B cell (primary cell): ENCODE measurements at regions not wholly inside any gene's neighbourhood (a gene's known extent, or its start where the extent isn't known, plus 50 kb on each side); places are given as distances from the start of the nearest gene placed in this dataset.

Experiments used
- ATAC-seq: fragments of 200-7000 bp; cut with Tn5 transposase; one replicate; pipeline ENCODE4 v1.10.0; 2021; ENCODE audit warnings: low read depth, mild to moderate bottlenecking, moderate number of reproducible peaks, moderate library complexity
- CTCF ChIA-PET: fragments of 350-600 bp; sonication (Branson Sonifier 250); formaldehyde crosslinking; loops from one replicate; lab custom pipeline; 2021; ENCODE audit warnings: antibody characterized with exemption, inconsistent platforms; lab: Charles Lee
- POLR2A ChIA-PET: fragments of 350-600 bp; sonication (Branson Sonifier 250); formaldehyde crosslinking; loops from one replicate; lab custom pipeline; 2021; ENCODE audit warnings: antibody characterized with exemption; lab: Charles Lee
- DNase-seq: peaks from one replicate; pipeline ENCODE4 v3.0.0; 2013
- H2AFZ ChIP-seq: 2 replicates; pipeline ENCODE4 v1.6.1; 2012; ENCODE audit warnings: mild to moderate bottlenecking, low read depth, low read length; ENCODE audit not compliant: insufficient read depth, poor library complexity, severe bottlenecking
- H3K27ac ChIP-seq, 2 donors: 1 replicate in 1 of 2; 2 replicates in 1 of 2; pipeline ENCODE4 v1.5.1; 2012 to 2013; ENCODE audit warnings: low read length in 2 of 2, mild to moderate bottlenecking in 2 of 2, moderate library complexity in 1 of 2
- H3K27me3 ChIP-seq, 4 experiments: fragments of 200-600 bp in 1 of 4; sonication (generic) in 1 of 4; replicated peaks in 1 of 4; 1 replicate in 2 of 4; 2 replicates in 2 of 4; pipeline versions ENCODE4 v1.6.1 to v1.7.0; 2013 to 2016; ENCODE audit warnings: low read length in 3 of 4, mild to moderate bottlenecking in 2 of 4, mixed read lengths in 1 of 4, moderate library complexity in 1 of 4; ENCODE audit not compliant: insufficient read depth in 4 of 4, control insufficient read depth in 3 of 4; ENCODE audit errors: control extremely low read depth in 1 of 4
- H3K36me3 ChIP-seq, 2 experiments: replicated peaks in 1 of 2; 1 replicate in 1 of 2; 2 replicates in 1 of 2; pipeline versions ENCODE4 v1.6.1 to v1.7.1; 2013; ENCODE audit warnings: low read length in 1 of 2; ENCODE audit not compliant: insufficient read depth in 2 of 2, control insufficient read depth in 1 of 2; ENCODE audit errors: control extremely low read depth in 1 of 2, extremely low read depth in 1 of 2
- H3K4me1 ChIP-seq, 2 donors: fragments of 200-600 bp in 1 of 2; sonication (generic) in 1 of 2; 1 replicate in 1 of 2; 2 replicates in 1 of 2; pipeline versions ENCODE4 v1.5.1 to v1.6.1; 2013 to 2017; ENCODE audit warnings: low read length in 2 of 2; ENCODE audit not compliant: control insufficient read depth in 2 of 2, insufficient read depth in 2 of 2
- H3K4me2 ChIP-seq: replicated peaks from 2 replicates; pipeline ENCODE3; 2012; ENCODE audit warnings: mild to moderate bottlenecking, low read depth, low read length; ENCODE audit not compliant: poor library complexity, severe bottlenecking
- H3K4me3 ChIP-seq, 5 experiments: fragments of 200-600 bp in 1 of 5; sonication (generic) in 1 of 5; 1 replicate in 3 of 5; 2 replicates in 2 of 5; pipeline versions ENCODE4 v1.5.1 to v1.7.0; 2011 to 2016; ENCODE audit warnings: low read length in 4 of 5, mild to moderate bottlenecking in 4 of 5, low read depth in 2 of 5, control low read depth in 1 of 5, moderate library complexity in 1 of 5; ENCODE audit not compliant: insufficient read depth in 1 of 5; ENCODE audit errors: control extremely low read depth in 1 of 5, extremely low read depth in 1 of 5
- H3K79me2 ChIP-seq: fragments of 200-600 bp; sonication (generic); one replicate; pipeline ENCODE4 v1.6.0; 2016; ENCODE audit warnings: low read length; ENCODE audit not compliant: control insufficient read depth, insufficient read depth
- H3K9ac ChIP-seq: fragments of 200-600 bp; sonication (generic); 2 replicates; pipeline ENCODE4 v1.6.1; 2017; ENCODE audit warnings: mild to moderate bottlenecking, low read length, moderate library complexity
- H3K9me3 ChIP-seq, 3 donors: one replicate each; pipeline versions ENCODE4 v1.6.1 to v1.7.1; 2013; ENCODE audit warnings: low read length in 2 of 3; ENCODE audit not compliant: control insufficient read depth in 2 of 3, insufficient read depth in 1 of 3; ENCODE audit errors: control extremely low read depth in 1 of 3
- H4K20me1 ChIP-seq: 2 replicates; pipeline ENCODE4 v1.6.0; 2012; ENCODE audit warnings: mild to moderate bottlenecking, low read length; ENCODE audit not compliant: insufficient read depth, control insufficient read depth, poor library complexity, severe bottlenecking
- H3K27ac Mint-ChIP-seq: one replicate; pipeline ENCODE4 v1.8.0; 2021; ENCODE audit warnings: mixed read lengths
- H3K27me3 Mint-ChIP-seq: one replicate; pipeline ENCODE4 v1.8.0; 2021; ENCODE audit warnings: mixed read lengths
- H3K4me1 Mint-ChIP-seq: one replicate; pipeline ENCODE4 v1.8.0; 2021; ENCODE audit warnings: mixed read lengths
- H3K4me3 Mint-ChIP-seq: one replicate; pipeline ENCODE4 v1.8.0; 2021; ENCODE audit warnings: mixed read lengths
- H3K9me3 Mint-ChIP-seq: one replicate; pipeline ENCODE4 v1.8.0; 2022; ENCODE audit warnings: mixed read lengths; ENCODE audit not compliant: insufficient read depth
- EZH2 ChIP-seq: IDR thresholded peaks from 2 replicates; pipeline ENCODE4 v1.6.1; 2012; ENCODE audit warnings: borderline replicate concordance, low read depth, mild to moderate bottlenecking, moderate library complexity, low read length; ENCODE audit not compliant: insufficient read depth, poor library complexity, severe bottlenecking
- whole genome bisulfite sequencing: methylation state at CpG from one replicate; pipeline ENCODE4 v1.1.5; 2013; ENCODE audit warnings: missing lambda C conversion rate; ENCODE audit not compliant: insufficient coverage; 5-methylcytosine and 5-hydroxymethylcytosine counted together
- intact Hi-C: fragments of 100-400 bp; cut with micrococcal nuclease; formaldehyde crosslinking; loops from one replicate; pipeline ENCODE4 v1.10.0; 2022
- TF ChIP-seq, protein P1 (sequence below): fragments of 200-600 bp; IDR thresholded peaks from one replicate; pipeline ENCODE4 v1.8.0; 2022; ENCODE audit warnings: antibody characterized with exemption, mild to moderate bottlenecking

DNA sequence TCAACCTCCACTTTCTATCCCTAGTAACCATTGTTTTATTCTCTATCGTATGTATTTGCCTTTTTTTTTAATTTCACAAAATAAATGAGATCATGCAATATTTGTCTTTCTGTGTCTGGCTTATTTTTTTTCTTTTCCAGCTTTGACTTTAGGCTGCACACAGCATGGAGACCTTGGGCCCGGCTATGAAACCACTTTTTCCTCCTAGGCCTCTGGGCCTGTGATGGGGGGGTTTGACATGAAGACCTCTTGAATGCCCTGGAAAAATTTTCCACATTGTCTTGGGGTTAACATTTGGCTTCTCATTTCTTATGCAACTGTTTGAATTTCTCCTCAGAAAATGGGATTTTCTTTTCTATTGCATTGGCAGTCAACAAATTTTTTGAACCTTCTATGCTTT lies 100.2 kb upstream of the BTG3 start:
- H3K9me3 Mint-ChIP-seq, result peaks cover 7% of the 10 kb centered on the region
- Histone ChIP-seq H3K4me3 (no peak overlapping the region), H3K4me2 (no peak overlapping the region), H3K4me1 (no peaks in the 10 kb centered on the region), H3K27ac (no peak overlapping the region), H3K27me3 (no peaks in the 10 kb centered on the region), H3K36me3 (no peaks in the 10 kb centered on the region), H3K79me2 (no peaks in the 10 kb centered on the region), H3K9me3 (peaks cover 0 to 5% (median 0%) of the 10 kb centered on the region in 3 donors), H2AFZ (no peak overlapping the region), H3K9ac (no peak overlapping the region), H4K20me1 (no peaks in the 10 kb centered on the region)
- H3K4me1 Mint-ChIP-seq, result peaks cover 4% of the 10 kb centered on the region
- no peaks in the 10 kb centered on the region for H3K27me3 Mint-ChIP-seq
- no CpG with 5 or more reads among the region's 2 CpGs for WGBS
- ChIA-PET CTCF (no interaction called here), POLR2A (no interaction called here)
- intact Hi-C loops, result no loop called here
- TF ChIP-seq, protein P1, sequence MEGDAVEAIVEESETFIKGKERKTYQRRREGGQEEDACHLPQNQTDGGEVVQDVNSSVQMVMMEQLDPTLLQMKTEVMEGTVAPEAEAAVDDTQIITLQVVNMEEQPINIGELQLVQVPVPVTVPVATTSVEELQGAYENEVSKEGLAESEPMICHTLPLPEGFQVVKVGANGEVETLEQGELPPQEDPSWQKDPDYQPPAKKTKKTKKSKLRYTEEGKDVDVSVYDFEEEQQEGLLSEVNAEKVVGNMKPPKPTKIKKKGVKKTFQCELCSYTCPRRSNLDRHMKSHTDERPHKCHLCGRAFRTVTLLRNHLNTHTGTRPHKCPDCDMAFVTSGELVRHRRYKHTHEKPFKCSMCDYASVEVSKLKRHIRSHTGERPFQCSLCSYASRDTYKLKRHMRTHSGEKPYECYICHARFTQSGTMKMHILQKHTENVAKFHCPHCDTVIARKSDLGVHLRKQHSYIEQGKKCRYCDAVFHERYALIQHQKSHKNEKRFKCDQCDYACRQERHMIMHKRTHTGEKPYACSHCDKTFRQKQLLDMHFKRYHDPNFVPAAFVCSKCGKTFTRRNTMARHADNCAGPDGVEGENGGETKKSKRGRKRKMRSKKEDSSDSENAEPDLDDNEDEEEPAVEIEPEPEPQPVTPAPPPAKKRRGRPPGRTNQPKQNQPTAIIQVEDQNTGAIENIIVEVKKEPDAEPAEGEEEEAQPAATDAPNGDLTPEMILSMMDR, result no peak
- TF ChIP-seq EZH2, result no peak
- H3K4me3 Mint-ChIP-seq, result no peak overlapping the region
- DNase-seq, result no peak
- no peak for ATAC-seq
- H3K27ac Mint-ChIP-seq, result no peak overlapping the region

DNA sequence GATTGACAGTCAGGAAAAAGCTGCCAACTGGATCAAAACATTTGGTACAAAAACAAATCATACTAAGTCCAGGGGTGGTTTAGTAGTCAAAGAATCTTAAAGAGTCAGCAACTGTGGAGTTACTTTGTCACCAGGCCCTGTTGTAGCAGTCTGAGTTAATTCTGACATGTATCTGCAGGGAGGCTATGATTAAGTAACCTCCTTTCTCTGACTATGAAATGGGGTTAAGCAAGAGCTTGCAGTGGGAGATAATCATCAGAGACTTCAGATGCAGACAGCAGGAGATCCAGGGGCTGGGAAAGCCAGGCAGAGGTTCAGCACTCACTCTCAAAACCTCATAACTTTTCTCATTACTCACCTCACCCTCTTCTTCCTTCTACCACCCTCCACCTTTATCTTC lies 99.2 kb upstream of the BTG3 start:
- DNase-seq, result no peak
- Mint-ChIP-seq H3K4me3 (no peak overlapping the region), H3K4me1 (peaks cover 4% of the 10 kb centered on the region), H3K9me3 (peaks cover 7% of the 10 kb centered on the region), H3K27me3 (no peaks in the 10 kb centered on the region), H3K27ac (no peak overlapping the region)
- no peaks in the 10 kb centered on the region for H3K27me3 ChIP-seq
- peaks cover 0 to 3% (median 0%) of the 10 kb centered on the region in 3 donors for H3K9me3 ChIP-seq
- ChIA-PET CTCF (no interaction called here), POLR2A (no interaction called here)
- H3K4me3 ChIP-seq, result no peak overlapping the region
- no peaks in the 10 kb centered on the region for H4K20me1 ChIP-seq
- no peaks in the 10 kb centered on the region for H3K79me2 ChIP-seq
- no peak for ATAC-seq
- no peak overlapping the region for H3K4me2 ChIP-seq
- no peaks in the 10 kb centered on the region for H3K4me1 ChIP-seq
- no peak overlapping the region for H2AFZ ChIP-seq
- no peak overlapping the region for H3K9ac ChIP-seq
- TF ChIP-seq, protein P1, result no peak
- TF ChIP-seq EZH2, result no peak
- H3K36me3 ChIP-seq, result no peaks in the 10 kb centered on the region
- intact Hi-C loops, result no loop called here
- H3K27ac ChIP-seq, result no peak overlapping the region
